Type B pancreatic cell (in vitro differentiated cells): ENCODE measurements at regions not wholly inside any gene's neighbourhood (a gene's known extent, or its start where the extent isn't known, plus 50 kb on each side); places are given as distances from the start of the nearest gene placed in this dataset.

ENCODE experiments used
- DNase-seq: peaks from one replicate; pipeline ENCODE4 v3.0.0; 2021; ENCODE audit warnings: mixed read lengths; ENCODE audit not compliant: unreplicated experiment; ENCODE audit errors: extremely low spot score
- H3K27ac Mint-ChIP-seq: 2 replicates; pipeline ENCODE4 v1.8.0; 2021; ENCODE audit warnings: mild to moderate bottlenecking, mixed read lengths
- H3K27me3 Mint-ChIP-seq: 2 replicates; pipeline ENCODE4 v1.8.0; 2021; ENCODE audit warnings: mixed read lengths
- H3K36me3 Mint-ChIP-seq: 2 replicates; pipeline ENCODE4 v1.8.0; 2021; ENCODE audit warnings: mixed read lengths
- H3K4me1 Mint-ChIP-seq: one replicate; pipeline ENCODE4 v1.8.0; 2021; ENCODE audit warnings: mixed read lengths; ENCODE audit not compliant: unreplicated experiment
- H3K4me3 Mint-ChIP-seq: 2 replicates; pipeline ENCODE4 v1.8.0; 2021; ENCODE audit warnings: mild to moderate bottlenecking, mixed read lengths
- H3K9me3 Mint-ChIP-seq: 2 replicates; pipeline ENCODE4 v1.8.0; 2021; ENCODE audit warnings: mixed read lengths
- CTCF ChIP-seq: fragments of 200-600 bp; sonication (generic); conservative IDR thresholded peaks from 2 replicates; pipeline ENCODE4 v1.5.0; 2021; ENCODE audit warnings: antibody characterized with exemption, mild to moderate bottlenecking

- H3K4me1 Mint-ChIP-seq = peaks cover 12% of the 10 kb centered on the region
- peaks cover 22% of the 10 kb centered on the region for H3K27me3 Mint-ChIP-seq
- DNase-seq = no peak
- H3K9me3 Mint-ChIP-seq = no peaks in the 10 kb centered on the region
- no peaks in the 10 kb centered on the region for H3K36me3 Mint-ChIP-seq
- H3K27ac Mint-ChIP-seq = no peak overlapping the region
- no peak overlapping the region for H3K4me3 Mint-ChIP-seq
- no peak for TF ChIP-seq CTCF
These were observed 69.8 kb downstream of the CD83 start for GRCh38 chr6:14187406-14187805.

- Mint-ChIP-seq H3K9me3 (no peaks in the 10 kb centered on the region), H3K27ac (no peak overlapping the region), H3K4me3 (no peak overlapping the region), H3K27me3 (peaks cover 34% of the 10 kb centered on the region), H3K4me1 (peaks cover 20% of the 10 kb centered on the region), H3K36me3 (no peaks in the 10 kb centered on the region)
- no peak for TF ChIP-seq CTCF
- DNase-seq = no peak
These were observed 71.5 kb downstream of the CD83 start for GRCh38 chr6:14189074-14189473.

- TF ChIP-seq CTCF = no peak
- Mint-ChIP-seq H3K4me3 (no peak overlapping the region), H3K27me3 (peaks cover 42% of the 10 kb centered on the region)
These were observed 72.8 kb downstream of the CD83 start for GRCh38 chr6:14190191-14190928.

GRCh38 chr6:14190929-14191224, 73.3 kb downstream of the CD83 start:
- no peak overlapping the region for H3K4me3 Mint-ChIP-seq
- H3K36me3 Mint-ChIP-seq = no peaks in the 10 kb centered on the region
- DNase-seq = no peak
- H3K27me3 Mint-ChIP-seq = peaks cover 42% of the 10 kb centered on the region
- peaks cover 20% of the 10 kb centered on the region for H3K4me1 Mint-ChIP-seq
- no peak for TF ChIP-seq CTCF
- no peak overlapping the region for H3K27ac Mint-ChIP-seq
- H3K9me3 Mint-ChIP-seq = no peaks in the 10 kb centered on the region

More at GRCh38 chr6:14190191-14190928, 72.8 kb downstream of the CD83 start:
- Mint-ChIP-seq H3K4me1 (peaks cover 20% of the 10 kb centered on the region), H3K9me3 (no peaks in the 10 kb centered on the region), H3K27ac (no peak overlapping the region), H3K36me3 (no peaks in the 10 kb centered on the region)
- DNase-seq = no peak

GRCh38 chr6:14191761-14192160, 74.2 kb downstream of the CD83 start:
- no peak for TF ChIP-seq CTCF
- Mint-ChIP-seq H3K27me3 (peaks cover 47% of the 10 kb centered on the region), H3K36me3 (no peaks in the 10 kb centered on the region), H3K4me3 (no peak overlapping the region), H3K4me1 (peaks cover 20% of the 10 kb centered on the region), H3K27ac (no peak overlapping the region), H3K9me3 (no peaks in the 10 kb centered on the region)
- DNase-seq = no peak
